ENCODE measurements at regions not wholly inside any gene's neighbourhood (a gene's known extent, or its start where the extent isn't known, plus 50 kb on each side); places are given as distances from the start of the nearest gene placed in this dataset.

GRCh38 chr3:148540851-148541250, 156.9 kb upstream of the AGTR1 start:
- TF ChIP-seq CTCF (IDR thresholded peaks at IDR 0.05) (no peak), POLR2A (IDR thresholded peaks at IDR 0.05) (no peak)
